HG03103 (cell line): ENCODE measurements at regions not wholly inside any gene's neighbourhood (a gene's known extent, or its start where the extent isn't known, plus 50 kb on each side); places are given as distances from the start of the nearest gene placed in this dataset.

Experiments
- ATAC-seq: cut with Tn5 transposase; IDR thresholded peaks from one replicate; pipeline ENCODE4 v1.9.1; 2021; ENCODE audit warnings: low read depth; ENCODE audit not compliant: unreplicated experiment

GRCh38 chr3:159824333-159824732, 164.3 kb upstream of the IL12A start:
- no peak for ATAC-seq

GRCh38 chr3:159825216-159825854, 163.3 kb upstream of the IL12A start:
- no peak for ATAC-seq

- peak; percentile 42 for ATAC-seq
Observed at GRCh38 chr3:159828542-159828943, 160.1 kb upstream of the IL12A start.

GRCh38 chr3:159829056-159829455, 159.6 kb upstream of the IL12A start:
- ATAC-seq, result no peak

GRCh38 chr3:159829539-159830227, 159.0 kb upstream of the IL12A start:
- ATAC-seq, result no peak

- ATAC-seq, result no peak
Observed at GRCh38 chr3:159830523-159831154, 158.0 kb upstream of the IL12A start.

- ATAC-seq, result peak; percentile 32
Observed at GRCh38 chr3:159831466-159831865, 157.2 kb upstream of the IL12A start.

GRCh38 chr3:159832024-159832423, 156.6 kb upstream of the IL12A start:
- peak; percentile 83 for ATAC-seq

GRCh38 chr3:159835126-159835525, 153.5 kb upstream of the IL12A start:
- ATAC-seq, result no peak

GRCh38 chr3:159837725-159838124, 150.9 kb upstream of the IL12A start:
- no peak for ATAC-seq

GRCh38 chr3:159838938-159839337, 149.7 kb upstream of the IL12A start:
- no peak for ATAC-seq

- no peak for ATAC-seq
Observed at GRCh38 chr3:159839561-159840379, 148.9 kb upstream of the IL12A start, which contains the start of gene SCHIP1. Gene SCHIP1, plus strand, starts transcription at chr3:159839861.

- ATAC-seq, result no peak
Observed at GRCh38 chr3:159840703-159841299, 147.8 kb upstream of the IL12A start.

- ATAC-seq, result no peak
Observed at GRCh38 chr3:159841766-159842165, 146.9 kb upstream of the IL12A start.

- ATAC-seq, result no peak
Observed at GRCh38 chr3:159843840-159844730, 144.6 kb upstream of the IL12A start.

GRCh38 chr3:159844801-159845261, 143.8 kb upstream of the IL12A start:
- ATAC-seq, result no peak

GRCh38 chr3:159845737-159846136, 142.9 kb upstream of the IL12A start:
- no peak for ATAC-seq

GRCh38 chr3:159846255-159846654, 142.4 kb upstream of the IL12A start:
- no peak for ATAC-seq

- no peak for ATAC-seq
Observed at GRCh38 chr3:159848348-159849118, 140.1 kb upstream of the IL12A start.
